GM23248 (cell line): ENCODE measurements at regions not wholly inside any gene's neighbourhood (a gene's known extent, or its start where the extent isn't known, plus 50 kb on each side); places are given as distances from the start of the nearest gene placed in this dataset.

Experiments used
- EZH2 ChIP-seq: fragments of 200-600 bp; sonication (generic); IDR thresholded peaks from 2 replicates; pipeline ENCODE4 v1.6.1; 2018; ENCODE audit warnings: antibody characterized with exemption, mild to moderate bottlenecking; ENCODE audit not compliant: insufficient read depth, poor library complexity, severe bottlenecking
- EZH2phosphoT487 ChIP-seq: fragments of 200-600 bp; sonication (generic); IDR thresholded peaks from 2 replicates; pipeline ENCODE4 v1.6.1; 2018; ENCODE audit warnings: antibody characterized with exemption, moderate library complexity, mild to moderate bottlenecking, low read depth; ENCODE audit not compliant: insufficient read depth

DNA sequence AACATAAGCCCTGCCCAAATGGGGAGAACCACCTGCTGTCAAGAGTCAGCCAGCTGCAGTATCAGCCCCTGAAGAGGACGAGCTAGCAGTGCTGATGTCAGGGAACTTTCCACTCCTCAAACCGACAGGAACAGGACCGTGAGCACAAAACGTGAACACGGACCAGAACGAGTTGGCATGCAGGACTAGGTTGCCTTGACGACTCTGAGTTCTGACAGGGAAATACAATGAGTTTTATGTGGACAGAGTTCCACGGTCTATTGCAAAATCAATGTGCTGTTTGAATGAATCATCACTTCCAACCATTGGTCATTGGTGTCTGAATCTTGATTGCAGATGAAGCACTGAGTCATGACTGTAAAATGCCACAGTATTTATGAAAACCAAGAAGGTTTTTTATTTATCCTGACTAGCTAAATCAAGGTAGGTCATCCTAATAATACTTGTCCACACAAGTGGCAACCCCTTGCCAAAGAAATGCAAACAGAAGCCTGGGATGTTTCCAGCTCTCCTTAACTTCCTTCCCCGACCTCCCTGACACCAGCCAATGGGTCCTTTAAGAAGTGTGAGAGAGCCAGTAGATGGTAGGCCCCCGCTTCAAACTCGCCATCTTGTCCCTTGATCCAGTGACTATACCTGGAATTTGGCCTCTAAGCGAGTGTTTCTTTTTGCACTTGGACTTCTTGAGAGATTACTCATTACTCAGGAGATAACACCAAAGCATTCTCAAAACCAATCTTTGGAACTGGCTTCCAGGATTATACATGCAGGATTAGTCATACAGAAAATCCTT, 119.6 kb downstream of the ASB7 start:
- TF ChIP-seq EZH2 (no peak), EZH2phosphoT487 (no peak)
